Mucosa of rectum (tissue), 2 donors: ENCODE measurements at regions not wholly inside any gene's neighbourhood (a gene's known extent, or its start where the extent isn't known, plus 50 kb on each side); places are given as distances from the start of the nearest gene placed in this dataset.

Experiments used
- H3K27ac ChIP-seq, 2 donors: one replicate each; pipeline ENCODE4 v1.7.0; 2013; ENCODE audit warnings: inconsistent platforms in 2 of 2, low read depth in 2 of 2, low read length in 2 of 2
- H3K27me3 ChIP-seq, 2 donors: one replicate each; pipeline ENCODE4 v1.7.0; 2013; ENCODE audit warnings: low read length in 2 of 2; ENCODE audit not compliant: control insufficient read depth in 2 of 2, insufficient read depth in 2 of 2
- H3K36me3 ChIP-seq, 2 donors: one replicate each; pipeline ENCODE4 v1.7.0; 2013; ENCODE audit warnings: low read length in 2 of 2; ENCODE audit not compliant: control insufficient read depth in 2 of 2, insufficient read depth in 2 of 2
- H3K4me1 ChIP-seq, 2 donors: one replicate each; pipeline ENCODE4 v1.7.0; 2013; ENCODE audit warnings: low read length in 2 of 2, mild to moderate bottlenecking in 1 of 2; ENCODE audit not compliant: control insufficient read depth in 2 of 2, insufficient read depth in 2 of 2
- H3K4me3 ChIP-seq, 2 donors: one replicate each; pipeline ENCODE4 v1.7.0; 2013; ENCODE audit warnings: low read length in 2 of 2
- H3K9ac ChIP-seq, 2 donors: one replicate each; pipeline ENCODE4 v1.7.0; 2013; ENCODE audit warnings: low read length in 2 of 2, low read depth in 1 of 2, mild to moderate bottlenecking in 1 of 2
- H3K9me3 ChIP-seq, 2 donors: one replicate each; pipeline ENCODE4 v1.7.0; 2013; ENCODE audit warnings: low read length in 2 of 2; ENCODE audit not compliant: control insufficient read depth in 2 of 2
- donor health status: healthy.
- donor health status: Normal muscosa, but diverticular disease.

DNA sequence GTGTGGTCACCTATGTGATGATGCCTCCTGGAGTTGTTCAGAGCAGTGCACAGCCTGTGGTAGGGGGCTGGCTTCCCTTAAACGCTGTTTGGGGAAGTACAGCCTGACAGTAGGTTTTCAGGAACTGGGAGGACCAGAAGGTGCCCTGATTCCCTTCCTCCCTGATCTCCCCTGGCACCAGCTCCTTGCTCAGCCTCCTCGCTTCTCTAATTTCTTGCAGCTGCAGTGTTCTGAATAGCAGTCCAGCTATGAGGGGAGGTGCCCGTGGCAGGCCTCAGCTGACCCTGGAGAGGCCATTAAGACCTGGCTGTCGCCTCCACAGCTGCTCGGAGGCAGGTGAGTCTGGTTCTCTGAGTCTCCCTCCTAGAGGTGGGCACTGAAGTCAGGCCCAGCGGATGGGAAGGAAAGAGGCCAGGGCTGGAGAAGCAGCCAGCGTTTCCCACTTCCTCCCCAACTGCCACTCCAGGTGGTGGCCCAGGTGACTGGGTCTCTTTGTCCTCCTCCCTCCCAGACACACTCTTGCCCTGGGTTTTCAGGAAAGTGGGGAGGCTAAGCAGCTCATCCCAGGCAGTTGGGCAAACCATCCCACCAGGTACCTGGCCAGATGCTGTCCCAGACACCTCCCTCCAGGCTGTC, 52.0 kb upstream of the RPL11 start:
- no peak overlapping the region for H3K9ac ChIP-seq
- no peaks in the 10 kb centered on the region for H3K9me3 ChIP-seq
- H3K4me1 ChIP-seq = peaks cover 5 to 11% of the 10 kb centered on the region in 2 donors
- no peaks in the 10 kb centered on the region for H3K36me3 ChIP-seq
- H3K27me3 ChIP-seq = no peaks in the 10 kb centered on the region
- no peak overlapping the region for H3K4me3 ChIP-seq
- H3K27ac ChIP-seq = no peak overlapping the region

DNA sequence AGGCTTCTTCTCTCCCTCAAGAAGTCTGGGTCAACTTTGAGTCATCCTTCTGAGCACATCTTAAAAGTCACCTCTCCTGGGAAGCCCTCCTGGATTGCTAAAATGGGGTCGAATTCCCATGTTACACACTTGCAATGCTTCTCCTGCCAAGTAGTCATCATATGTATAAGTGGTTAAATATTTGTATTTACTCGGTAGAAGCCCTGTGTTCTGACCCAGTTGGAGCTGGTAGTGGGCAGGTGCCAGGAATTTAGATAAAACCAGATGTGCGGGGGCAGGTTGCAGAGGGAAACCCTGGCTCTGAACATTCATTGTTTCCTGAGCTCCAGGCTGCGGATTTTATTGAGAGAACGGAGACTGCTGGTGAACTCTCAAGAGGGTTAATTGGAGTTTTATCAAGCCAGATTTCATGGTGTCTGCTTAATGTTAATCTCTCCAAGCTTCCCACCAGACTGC, 52.8 kb upstream of the RPL11 start:
- no peak overlapping the region for H3K27ac ChIP-seq

DNA sequence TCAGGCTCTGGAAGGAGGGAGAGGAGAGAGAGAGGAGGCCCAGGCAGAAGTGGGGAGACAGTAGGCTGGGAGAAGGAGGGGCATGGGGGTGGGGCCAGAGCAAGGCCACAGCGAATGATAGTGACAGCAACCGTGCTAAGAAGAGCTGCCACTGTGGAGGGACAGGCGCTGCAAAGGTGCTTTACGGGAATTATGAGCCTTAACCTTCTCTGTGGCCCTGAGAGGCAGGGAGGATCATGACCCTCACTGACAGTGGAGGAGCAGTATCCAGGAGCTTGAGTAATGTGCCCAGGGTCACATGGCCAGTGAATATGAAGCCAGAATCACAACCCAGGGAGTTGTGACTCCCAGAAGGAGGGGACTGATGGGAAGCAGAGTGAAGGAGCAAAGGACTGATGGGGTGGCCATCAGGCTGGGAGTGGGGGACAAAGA, 53.4 kb upstream of the RPL11 start:
- H3K4me3 ChIP-seq = no peak overlapping the region
- H3K27ac ChIP-seq = no peak overlapping the region
- H3K9me3 ChIP-seq = no peaks in the 10 kb centered on the region
- H3K4me1 ChIP-seq = peaks cover 6 to 11% of the 10 kb centered on the region in 2 donors
- no peak overlapping the region for H3K9ac ChIP-seq
- no peaks in the 10 kb centered on the region for H3K27me3 ChIP-seq
- H3K36me3 ChIP-seq = no peaks in the 10 kb centered on the region

More for the DNA sequence above, 52.8 kb upstream of the RPL11 start:
- Histone ChIP-seq H3K4me3 (no peak overlapping the region), H3K9ac (no peak overlapping the region), H3K27me3 (no peaks in the 10 kb centered on the region), H3K4me1 (peaks cover 6 to 11% of the 10 kb centered on the region in 2 donors), H3K9me3 (no peaks in the 10 kb centered on the region), H3K36me3 (no peaks in the 10 kb centered on the region)

DNA sequence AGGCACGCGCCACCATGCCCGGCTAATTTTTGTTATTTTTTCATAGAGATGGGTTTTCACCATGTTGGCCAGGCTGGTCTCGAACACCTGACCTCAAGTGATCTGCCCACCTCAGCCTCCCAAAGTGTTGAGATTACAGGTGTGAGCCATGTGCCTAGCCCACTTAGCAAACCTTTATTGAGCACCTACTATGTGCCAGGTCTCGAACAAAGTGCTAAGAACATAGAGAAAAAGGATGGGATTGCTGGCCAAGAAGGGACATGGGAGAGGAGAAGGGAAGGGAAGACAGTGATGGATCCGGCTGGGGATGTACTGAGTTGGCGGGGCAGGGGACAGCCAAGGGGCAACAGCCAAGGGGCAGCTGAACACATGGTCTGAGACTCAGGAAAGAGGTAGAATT, 55.6 kb upstream of the RPL11 start:
- H3K36me3 ChIP-seq = no peaks in the 10 kb centered on the region
- no peaks in the 10 kb centered on the region for H3K9me3 ChIP-seq
- no peak overlapping the region for H3K9ac ChIP-seq
- H3K27me3 ChIP-seq = no peaks in the 10 kb centered on the region
- peaks cover 6 to 11% of the 10 kb centered on the region in 2 donors for H3K4me1 ChIP-seq
- no peak overlapping the region for H3K27ac ChIP-seq
- no peak overlapping the region for H3K4me3 ChIP-seq

DNA sequence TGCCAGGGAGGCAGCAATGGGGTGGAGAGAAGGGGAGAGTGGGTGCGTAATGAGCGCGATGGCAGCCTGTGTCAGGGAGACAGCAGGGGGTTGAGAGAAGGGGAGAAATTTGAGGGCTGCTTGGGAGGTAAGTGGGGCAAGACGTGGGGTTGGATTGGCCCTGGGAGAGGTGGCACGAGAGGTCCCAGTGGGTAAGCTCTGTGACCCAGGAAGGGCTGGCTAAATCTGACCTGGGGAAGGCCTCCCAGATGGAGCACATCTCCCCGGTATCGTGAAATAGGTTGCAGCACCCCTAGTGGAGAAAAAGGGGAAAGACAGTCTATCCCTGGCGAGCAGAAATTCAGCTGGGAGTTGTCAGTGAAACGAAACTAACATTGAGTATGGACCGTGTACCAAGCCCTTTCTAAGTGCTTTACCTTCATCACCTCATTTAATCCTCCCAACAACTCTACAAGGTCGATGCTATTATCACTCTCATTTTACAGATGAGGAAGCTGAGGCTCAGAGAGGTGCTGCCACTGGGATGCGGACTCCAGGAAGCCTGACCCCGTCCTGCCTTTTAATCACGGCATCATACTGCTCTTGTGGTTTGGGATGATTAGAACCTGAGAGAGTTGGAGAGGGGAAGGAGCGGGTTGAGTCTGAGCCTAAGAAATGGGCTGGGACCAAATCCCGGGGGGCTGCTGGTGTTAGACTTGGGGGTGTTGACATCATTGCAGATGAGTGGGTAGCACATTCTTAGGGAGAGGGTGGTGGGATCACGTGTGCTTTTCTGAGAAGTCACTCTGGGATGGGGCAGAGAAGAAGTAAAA, 56.6 kb upstream of the RPL11 start:
- H3K4me3 ChIP-seq = peak overlapping the region; percentile 64 to 78

DNA sequence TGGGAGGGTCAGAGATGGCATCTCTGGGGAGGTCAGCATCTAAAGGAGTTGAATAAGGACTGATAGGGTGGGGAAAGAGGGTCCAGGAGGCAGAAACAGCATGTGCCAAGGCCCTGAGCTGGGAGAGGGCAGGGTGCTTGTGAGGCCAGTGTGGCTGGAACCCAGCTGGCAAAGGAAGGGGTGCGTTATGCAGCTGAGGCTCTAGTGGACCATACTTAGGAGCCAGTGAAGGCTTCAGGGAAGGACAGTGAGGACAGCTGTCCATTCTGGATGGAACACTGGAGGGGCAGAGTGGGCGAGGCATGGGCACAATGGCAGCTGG, 57.1 kb upstream of the RPL11 start:
- Histone ChIP-seq H3K36me3 (no peaks in the 10 kb centered on the region), H3K27me3 (no peaks in the 10 kb centered on the region), H3K27ac (peak overlapping the region in 1 of 2 donors; percentile 27), H3K4me3 (peak overlapping the region in 1 of 2 donors; percentile 78), H3K4me1 (peaks cover 6 to 11% of the 10 kb centered on the region in 2 donors), H3K9ac (no peak overlapping the region), H3K9me3 (no peaks in the 10 kb centered on the region)

More for the DNA sequence above, 56.6 kb upstream of the RPL11 start:
- peak overlapping the region; percentile 68 to 75 for H3K9ac ChIP-seq
- no peaks in the 10 kb centered on the region for H3K36me3 ChIP-seq
- no peaks in the 10 kb centered on the region for H3K27me3 ChIP-seq
- peaks cover 6 to 11% of the 10 kb centered on the region in 2 donors for H3K4me1 ChIP-seq
- H3K27ac ChIP-seq = peak overlapping the region; percentile 64 to 69
- H3K9me3 ChIP-seq = no peaks in the 10 kb centered on the region

DNA sequence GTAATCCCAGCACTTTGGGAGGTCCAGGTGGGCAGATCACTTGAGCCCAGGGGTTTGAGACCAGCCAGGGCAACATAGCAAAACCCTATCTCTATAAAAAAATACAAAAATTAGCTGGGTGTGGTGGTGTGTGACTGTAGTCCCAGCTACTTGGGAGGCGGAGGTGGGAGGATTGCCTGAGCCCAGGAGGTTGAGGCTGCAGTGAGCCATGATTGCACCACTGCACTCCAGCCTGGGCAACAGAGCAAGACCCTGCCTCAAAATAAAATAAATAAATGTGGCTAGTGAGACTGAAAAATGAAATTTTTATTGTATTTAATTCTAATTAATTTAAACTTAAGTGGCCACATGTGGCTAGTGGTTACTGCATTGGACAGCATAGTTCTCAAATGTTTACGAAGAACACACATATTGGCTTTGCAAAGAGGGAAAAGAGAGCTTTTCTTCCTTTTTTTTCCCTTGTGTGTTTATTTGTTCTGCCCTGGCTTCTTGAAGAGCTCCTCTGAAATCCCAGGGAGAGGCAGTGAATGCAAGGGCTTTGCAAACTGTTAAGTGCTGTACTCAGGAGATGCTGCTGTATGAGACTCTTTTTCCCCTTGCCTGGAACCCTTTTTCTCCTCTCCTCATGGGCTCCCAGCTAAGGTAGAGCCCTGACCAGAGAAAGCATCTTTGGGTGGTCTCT, 59.0 kb upstream of the RPL11 start:
- peaks cover 6 to 11% of the 10 kb centered on the region in 2 donors for H3K4me1 ChIP-seq
- H3K9ac ChIP-seq = no peak overlapping the region
- H3K36me3 ChIP-seq = no peaks in the 10 kb centered on the region
- no peak overlapping the region for H3K27ac ChIP-seq
- no peak overlapping the region for H3K4me3 ChIP-seq
- no peaks in the 10 kb centered on the region for H3K27me3 ChIP-seq
- no peaks in the 10 kb centered on the region for H3K9me3 ChIP-seq

DNA sequence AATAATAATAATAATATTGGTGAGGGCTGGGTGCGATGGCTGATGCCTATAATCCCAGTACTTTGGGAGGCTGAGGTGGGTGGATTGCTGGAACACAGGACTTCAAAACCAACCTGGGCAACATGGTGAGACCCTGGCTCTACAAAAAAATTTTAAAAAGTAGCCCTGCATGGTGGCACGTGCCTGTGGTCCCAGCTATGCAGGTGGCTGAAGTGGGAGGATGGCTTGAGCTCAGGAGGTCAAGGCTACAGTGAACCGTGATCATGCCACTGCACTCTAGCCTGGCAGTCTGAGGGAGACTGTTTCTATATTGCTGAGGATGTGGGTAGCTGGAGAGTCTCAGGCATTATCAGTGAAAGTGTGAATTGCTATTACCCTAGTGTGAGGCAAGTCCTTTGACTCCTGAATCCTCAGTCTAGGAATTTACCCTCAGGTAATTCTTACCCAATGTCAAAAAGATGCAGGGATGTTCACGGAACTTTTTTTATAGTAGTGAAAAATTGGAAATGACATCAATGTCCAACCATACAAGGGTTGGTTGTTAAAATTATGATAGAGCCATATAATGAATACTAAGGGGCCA, 61.8 kb upstream of the RPL11 start:
- Histone ChIP-seq H3K27ac (no peak overlapping the region), H3K4me1 (peaks cover 6 to 12% of the 10 kb centered on the region in 2 donors), H3K9ac (no peak overlapping the region), H3K4me3 (no peak overlapping the region), H3K9me3 (no peaks in the 10 kb centered on the region), H3K27me3 (no peaks in the 10 kb centered on the region), H3K36me3 (no peaks in the 10 kb centered on the region)

DNA sequence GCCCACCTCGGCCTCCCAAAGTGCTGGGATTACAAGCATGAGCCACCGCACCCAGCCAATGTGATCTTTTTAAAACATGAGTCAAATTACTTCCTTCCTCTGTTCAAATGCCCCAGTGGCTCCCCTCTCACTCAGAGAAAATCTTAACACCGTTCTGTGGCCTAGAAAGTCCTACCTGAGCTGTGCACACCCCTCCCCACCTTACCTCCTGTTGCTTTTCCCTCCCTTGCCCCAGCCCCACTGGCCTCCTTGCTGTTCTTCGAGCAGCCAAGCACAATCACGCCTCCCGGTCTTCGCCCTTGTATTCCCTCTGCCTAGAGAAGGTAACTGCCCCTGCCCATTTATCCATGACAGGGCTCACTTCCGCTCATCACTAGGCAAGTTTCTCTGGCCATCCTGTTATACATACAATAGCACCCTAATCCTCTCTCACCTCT, 62.6 kb upstream of the RPL11 start:
- Histone ChIP-seq H3K27me3 (no peaks in the 10 kb centered on the region), H3K9me3 (no peaks in the 10 kb centered on the region), H3K4me3 (no peak overlapping the region), H3K36me3 (no peaks in the 10 kb centered on the region), H3K27ac (no peak overlapping the region), H3K4me1 (peaks cover 3 to 9% of the 10 kb centered on the region in 2 donors), H3K9ac (no peak overlapping the region)
